Body of pancreas (tissue), 4 donors: ENCODE measurements at regions not wholly inside any gene's neighbourhood (a gene's known extent, or its start where the extent isn't known, plus 50 kb on each side); places are given as distances from the start of the nearest gene placed in this dataset.
"Not testable (repeated sequence)": the region's sequence is repeated elsewhere in the genome, so short reads cannot be mapped to it uniquely, and the experiment has no call there.

Experiments used
- ATAC-seq: fragments of 150-250 bp; one replicate; pipeline ENCODE4 v1.9.1; 2016
- DNase-seq, 4 donors: peaks; one replicate each; pipeline ENCODE4 v3.0.0-alpha.2; 2019
- H3K27ac ChIP-seq, 4 donors: fragments of 200-600 bp; sonication (generic); 1 replicate in 3 of 4; 2 replicates in 1 of 4; pipeline versions ENCODE4 v1.5.1 to v1.6.1; 2016 to 2019; ENCODE audit warnings: mild to moderate bottlenecking in 1 of 4, mixed read lengths in 1 of 4, moderate library complexity in 1 of 4
- H3K27me3 ChIP-seq, 2 donors: fragments of 200-600 bp; sonication (generic); one replicate each; pipeline ENCODE4 v1.6.0; 2016; ENCODE audit warnings: mild to moderate bottlenecking in 1 of 2
- H3K36me3 ChIP-seq, 2 donors: fragments of 200-600 bp; sonication (generic); replicated peaks in 1 of 2; 2 replicates each; pipeline ENCODE4 v1.5.1; 2016; ENCODE audit warnings: low read depth in 2 of 2; ENCODE audit not compliant: insufficient read depth in 1 of 2
- H3K4me1 ChIP-seq: fragments of 200-600 bp; sonication (generic); one replicate; pipeline ENCODE4 v1.6.0; 2016
- H3K4me3 ChIP-seq, 2 donors: fragments of 200-600 bp; sonication (generic); 1 replicate in 1 of 2; 2 replicates in 1 of 2; pipeline ENCODE4 v1.5.1; 2016 to 2019
- H3K9me3 ChIP-seq, 3 donors: fragments of 200-600 bp; sonication (generic); 1 replicate in 2 of 3; 2 replicates in 1 of 3; pipeline ENCODE4 v1.5.1; 2016
- POLR2A ChIP-seq, 3 donors: fragments of 450-650 bp; IDR thresholded peaks; one replicate each; pipeline ENCODE4 v1.6.1; 2016; ENCODE audit warnings: antibody characterized with exemption in 3 of 3, mild to moderate bottlenecking in 2 of 3
- WGBS, 2 donors: methylation state at CpG; one replicate each; pipeline ENCODE4 v1.1.5; 2017; 5-methylcytosine and 5-hydroxymethylcytosine counted together
- intact Hi-C: fragments of 100-400 bp; cut with DNase I; formaldehyde crosslinking; loops from one replicate; pipeline ENCODE4 v1.15.1; 2023
- TF ChIP-seq, protein P1 (sequence below), 7 experiments: fragments of 450-650 bp in 4 of 7; fragments of 200-600 bp in 3 of 7; sonication (generic) in 3 of 7; IDR thresholded peaks; one replicate each; pipeline ENCODE4 v1.5.1; 2016 to 2019; ENCODE audit warnings: antibody characterized with exemption in 7 of 7

GRCh38 chr2:131645177-131645765 lies 117.6 kb downstream of the CCDC74A start:
- intact Hi-C loops, result no loop called here
- H3K4me3 ChIP-seq, result no peak overlapping the region
- H3K27ac ChIP-seq, result no peak overlapping the region
- DNase-seq (no peak), ATAC-seq (no peak)
- H3K36me3 ChIP-seq, result no peaks in the 10 kb centered on the region
- H3K27me3 ChIP-seq, result no peaks in the 10 kb centered on the region
- no peaks in the 10 kb centered on the region for H3K9me3 ChIP-seq
- 81 to 83% methylated on average over 7 to 14 of the region's 14 CpGs for WGBS, 2 donors
- TF ChIP-seq, protein P1, sequence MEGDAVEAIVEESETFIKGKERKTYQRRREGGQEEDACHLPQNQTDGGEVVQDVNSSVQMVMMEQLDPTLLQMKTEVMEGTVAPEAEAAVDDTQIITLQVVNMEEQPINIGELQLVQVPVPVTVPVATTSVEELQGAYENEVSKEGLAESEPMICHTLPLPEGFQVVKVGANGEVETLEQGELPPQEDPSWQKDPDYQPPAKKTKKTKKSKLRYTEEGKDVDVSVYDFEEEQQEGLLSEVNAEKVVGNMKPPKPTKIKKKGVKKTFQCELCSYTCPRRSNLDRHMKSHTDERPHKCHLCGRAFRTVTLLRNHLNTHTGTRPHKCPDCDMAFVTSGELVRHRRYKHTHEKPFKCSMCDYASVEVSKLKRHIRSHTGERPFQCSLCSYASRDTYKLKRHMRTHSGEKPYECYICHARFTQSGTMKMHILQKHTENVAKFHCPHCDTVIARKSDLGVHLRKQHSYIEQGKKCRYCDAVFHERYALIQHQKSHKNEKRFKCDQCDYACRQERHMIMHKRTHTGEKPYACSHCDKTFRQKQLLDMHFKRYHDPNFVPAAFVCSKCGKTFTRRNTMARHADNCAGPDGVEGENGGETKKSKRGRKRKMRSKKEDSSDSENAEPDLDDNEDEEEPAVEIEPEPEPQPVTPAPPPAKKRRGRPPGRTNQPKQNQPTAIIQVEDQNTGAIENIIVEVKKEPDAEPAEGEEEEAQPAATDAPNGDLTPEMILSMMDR (IDR thresholded peaks at IDR 0.05), result no peak
- TF ChIP-seq POLR2A (IDR thresholded peaks at IDR 0.05), result no peak
- H3K4me1 ChIP-seq, result peaks cover 6% of the 10 kb centered on the region

DNA sequence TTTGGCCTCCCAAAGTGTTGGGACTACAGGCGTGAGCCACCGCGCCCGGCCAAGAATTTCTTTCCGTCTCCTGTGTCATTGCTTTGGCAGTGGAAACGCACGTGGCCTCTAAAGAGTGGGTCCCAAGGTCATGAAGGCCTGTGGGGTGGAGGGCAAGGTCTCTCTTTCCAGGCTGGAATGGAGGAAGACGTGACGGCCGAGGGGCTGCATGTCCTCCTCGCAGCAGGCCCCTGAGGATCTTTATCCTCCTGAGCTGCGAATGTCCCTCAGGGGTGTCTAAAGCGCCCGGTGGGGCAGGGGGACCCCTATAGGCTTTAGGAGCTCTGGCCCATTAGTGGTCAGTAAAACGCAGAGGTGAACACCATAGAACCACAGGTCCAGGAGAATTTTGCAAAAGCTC lies 118.5 kb downstream of the CCDC74A start:
- ATAC-seq, H3K27me3 ChIP-seq: not testable (repeated sequence)
- 60 to 73% methylated on average over 8 to 15 of the region's 15 CpGs for WGBS, 2 donors

DNA sequence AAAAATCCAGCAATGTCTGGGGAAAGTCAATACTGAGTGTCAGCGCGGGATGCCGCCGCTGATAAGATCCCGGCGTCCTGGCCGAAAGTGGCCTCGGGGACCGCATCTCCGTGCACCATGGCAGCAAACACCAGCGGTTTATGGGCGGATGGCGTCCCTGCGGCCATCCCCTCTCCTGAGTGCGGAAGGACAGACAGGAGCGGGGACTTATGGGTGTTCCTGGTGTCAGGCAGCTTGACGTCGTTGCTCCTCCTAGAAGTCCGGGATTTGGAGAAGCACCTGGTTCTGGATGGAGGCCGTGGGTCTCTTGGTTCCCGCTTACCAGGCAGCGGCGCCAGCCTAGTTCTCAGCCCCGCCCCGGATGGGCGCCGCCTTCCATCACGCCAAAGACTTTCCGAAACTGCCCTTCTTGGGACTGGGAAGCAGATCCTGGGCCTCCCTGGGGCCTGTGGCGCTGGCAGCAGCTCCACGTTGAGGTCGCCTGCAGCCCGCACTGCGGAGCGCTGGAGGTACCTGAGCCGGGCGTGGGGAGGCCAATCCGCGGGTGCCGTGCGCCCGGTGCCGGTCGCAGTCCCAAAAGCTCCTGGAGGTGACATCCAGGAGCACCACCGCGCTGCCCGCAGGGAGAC lies 119.1 kb downstream of the CCDC74A start:
- Histone ChIP-seq H3K9me3 (no peaks in the 10 kb centered on the region), H3K27me3 (no peaks in the 10 kb centered on the region), H3K36me3 (no peaks in the 10 kb centered on the region), H3K4me3 (no peak overlapping the region), H3K27ac (no peak overlapping the region), H3K4me1 (peaks cover 6% of the 10 kb centered on the region)
- ATAC-seq, result no peak
- 19 to 31% methylated on average over 20 to 46 of the region's 47 CpGs for WGBS, 2 donors
- intact Hi-C loops, result no loop called here
- DNase-seq, result no peak
- TF ChIP-seq, protein P1 (IDR thresholded peaks at IDR 0.05), result no peak
- TF ChIP-seq POLR2A (IDR thresholded peaks at IDR 0.05), result no peak

More for the DNA sequence above, 118.5 kb downstream of the CCDC74A start:
- H3K4me3 ChIP-seq, H3K9me3 ChIP-seq, H3K4me1 ChIP-seq, H3K36me3 ChIP-seq, intact Hi-C loops, DNase-seq, H3K27ac ChIP-seq: not testable (repeated sequence)

- ATAC-seq, H3K4me1 ChIP-seq, H3K9me3 ChIP-seq, H3K36me3 ChIP-seq, DNase-seq, H3K4me3 ChIP-seq, H3K27me3 ChIP-seq, intact Hi-C loops, H3K27ac ChIP-seq: not testable (repeated sequence)
- WGBS, 2 donors, result 49 to 50% methylated on average over 3 of the region's 3 CpGs
These were observed 120.9 kb downstream of the CCDC74A start for GRCh38 chr2:131648565-131648964.

DNA sequence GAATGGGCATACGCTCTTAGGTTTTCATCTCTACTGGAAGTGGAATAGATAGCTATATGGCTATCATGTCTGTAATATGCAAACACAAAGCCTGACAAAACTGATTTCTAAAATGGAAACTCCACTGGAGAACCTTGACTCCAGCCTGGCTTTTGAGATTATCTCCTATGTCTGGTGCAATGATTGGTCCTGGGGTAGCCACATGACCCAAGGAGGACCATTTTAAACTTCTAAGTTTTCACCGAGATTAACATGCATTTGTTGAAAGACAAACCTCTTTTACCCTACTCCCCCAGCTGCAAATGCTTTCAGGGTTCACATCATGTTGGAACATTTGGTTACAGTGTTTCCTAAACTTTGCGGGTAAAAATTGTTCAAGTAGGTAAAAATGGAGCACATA lies 124.6 kb downstream of the CCDC74A start:
- H3K36me3 ChIP-seq, H3K27ac ChIP-seq, H3K4me3 ChIP-seq, H3K4me1 ChIP-seq, H3K27me3 ChIP-seq, intact Hi-C loops, DNase-seq, ATAC-seq, H3K9me3 ChIP-seq: not testable (repeated sequence)
- WGBS, 2 donors, result 52 to 74% methylated on average over 3 of the region's 3 CpGs

DNA sequence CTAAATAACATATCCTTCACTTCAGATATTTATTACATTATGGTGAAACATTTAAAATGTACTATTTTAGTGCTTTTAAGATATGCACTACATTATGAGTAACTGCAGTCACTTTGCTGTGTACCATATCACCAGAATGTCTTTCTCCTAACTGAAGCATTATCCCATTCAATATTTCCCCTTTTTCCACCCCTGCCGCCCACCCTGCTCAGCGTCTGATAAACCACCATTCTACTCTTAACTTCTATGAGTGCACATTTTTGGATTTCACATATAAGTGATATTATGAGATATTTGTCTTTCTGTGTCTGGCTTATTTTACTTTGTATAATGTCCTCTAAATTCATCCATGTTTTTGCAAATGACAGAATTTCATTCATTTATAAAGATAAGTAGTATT lies 126.4 kb downstream of the CCDC74A start:
- H3K27ac ChIP-seq, H3K36me3 ChIP-seq, H3K9me3 ChIP-seq, H3K4me1 ChIP-seq, H3K4me3 ChIP-seq, H3K27me3 ChIP-seq, DNase-seq, intact Hi-C loops, ATAC-seq: not testable (repeated sequence)
- WGBS, 2 donors, result 63 to 71% methylated on average over 2 of the region's 2 CpGs
